Endothelial cell of umbilical vein (primary cell): ENCODE measurements at regions not wholly inside any gene's neighbourhood (a gene's known extent, or its start where the extent isn't known, plus 50 kb on each side); places are given as distances from the start of the nearest gene placed in this dataset.

Source experiments
- BruUV-seq: library from RNA; stranded (reverse); fragments of 400-500 nt; replicated peaks from 2 replicates; lab custom pipeline; 2021; lab: Mats Ljungman, UMichigan
- CTCF ChIA-PET: fragments of 300-600, 350-600 bp; sonication (Branson Sonifier 250); formaldehyde crosslinking; loops from one replicate; lab custom pipeline; 2021; ENCODE audit warnings: antibody characterized with exemption, inconsistent platforms; lab: Charles Lee
- POLR2A ChIA-PET: fragments of 300-600, 350-600 bp; sonication (Branson Sonifier 250); formaldehyde crosslinking; loops from one replicate; lab custom pipeline; 2021; ENCODE audit warnings: antibody characterized with exemption, inconsistent platforms; lab: Charles Lee
- DNase-seq: peaks from one replicate; pipeline ENCODE4 v3.0.0-alpha.2; 2011; ENCODE audit warnings: low read depth, low spot score
- FAIRE-seq: peaks from 2 replicates; lab custom pipeline; 2011; peaks lifted over from hg19 to GRCh38; lab: Jason Lieb, UNC
- H2AFZ ChIP-seq: 2 replicates; pipeline ENCODE4 v1.6.0; 2012; ENCODE audit warnings: low read depth, low read length, control low read depth, inconsistent platforms
- H3K27ac ChIP-seq: 2 replicates; pipeline ENCODE4 v1.5.1; 2011; ENCODE audit warnings: low read depth, mild to moderate bottlenecking, control low read depth, low read length, moderate library complexity; ENCODE audit not compliant: insufficient read depth
- H3K27me3 ChIP-seq, 2 experiments: 2 replicates each; pipeline versions ENCODE4 v1.6.0 to v1.6.1; 2011; ENCODE audit warnings: low read length in 2 of 2, mixed read lengths in 1 of 2; ENCODE audit not compliant: control insufficient read depth in 2 of 2, insufficient read depth in 2 of 2
- H3K36me3 ChIP-seq, 2 experiments: 2 replicates in 1 of 2; 3 replicates in 1 of 2; pipeline ENCODE4 v1.5.1; 2011; ENCODE audit warnings: low read length in 2 of 2, mild to moderate bottlenecking in 1 of 2, moderate library complexity in 1 of 2; ENCODE audit not compliant: control insufficient read depth in 2 of 2, insufficient read depth in 2 of 2; ENCODE audit errors: extremely low read depth in 1 of 2
- H3K4me1 ChIP-seq: 3 replicates; pipeline ENCODE4 v1.5.1; 2011; ENCODE audit warnings: mild to moderate bottlenecking, low read length; ENCODE audit not compliant: control insufficient read depth, insufficient read depth; ENCODE audit errors: extremely low read depth
- H3K4me2 ChIP-seq: 2 replicates; pipeline ENCODE4 v1.6.1; 2011; ENCODE audit warnings: low read length, control low read depth, mixed read lengths; ENCODE audit not compliant: insufficient read depth
- H3K4me3 ChIP-seq, 3 experiments: fragments of 200-600 bp in 1 of 3; sonication (generic), shearing (Covaris generic) in 1 of 3; replicated peaks in 1 of 3; 2 replicates each; pipeline ENCODE4 v1.5.1; 2011 to 2016; ENCODE audit warnings: control low read depth in 3 of 3, low read length in 3 of 3, mild to moderate bottlenecking in 2 of 3, inconsistent platforms in 1 of 3, low read depth in 1 of 3, moderate library complexity in 1 of 3; ENCODE audit not compliant: insufficient read depth in 1 of 3
- H3K79me2 ChIP-seq: 2 replicates; pipeline ENCODE4 v1.6.0; 2012; ENCODE audit warnings: low read length, inconsistent platforms; ENCODE audit not compliant: control insufficient read depth, insufficient read depth
- H3K9ac ChIP-seq: replicated peaks from 2 replicates; pipeline ENCODE3; 2011; ENCODE audit warnings: low read length, control low read depth; ENCODE audit not compliant: insufficient read depth; ENCODE audit errors: extremely low read depth
- H3K9me1 ChIP-seq: replicated peaks from 3 replicates; pipeline ENCODE4 v1.6.0; 2011; ENCODE audit warnings: mild to moderate bottlenecking, low read length; ENCODE audit not compliant: control insufficient read depth, insufficient read depth; ENCODE audit errors: extremely low read depth
- H3K9me3 ChIP-seq: replicated peaks from 2 replicates; pipeline ENCODE4 v1.5.1; 2012; ENCODE audit warnings: low read length, inconsistent platforms; ENCODE audit not compliant: control insufficient read depth, insufficient read depth
- H4K20me1 ChIP-seq: replicated peaks from 2 replicates; pipeline ENCODE3; 2011; ENCODE audit warnings: mild to moderate bottlenecking, low read length; ENCODE audit not compliant: control insufficient read depth, insufficient read depth; ENCODE audit errors: extremely low read depth
- CTCF ChIP-seq, 2 donors: IDR thresholded peaks; 1 replicate in 1 of 2; 2 replicates in 1 of 2; pipeline ENCODE4 v1.5.1; 2011; ENCODE audit warnings: low read length in 2 of 2, mild to moderate bottlenecking in 2 of 2, moderate library complexity in 2 of 2, control low read depth in 1 of 2, inconsistent platforms in 1 of 2, low read depth in 1 of 2; ENCODE audit not compliant: insufficient read depth in 1 of 2; ENCODE audit errors: extremely low read depth in 1 of 2
- EZH2 ChIP-seq: IDR thresholded peaks from 2 replicates; pipeline ENCODE4 v1.6.1; 2012; ENCODE audit warnings: borderline replicate concordance, low read depth, mild to moderate bottlenecking, moderate library complexity, low read length, inconsistent platforms; ENCODE audit not compliant: severe bottlenecking
- FOS ChIP-seq: IDR thresholded peaks from 2 replicates; pipeline ENCODE4 v1.6.1; 2011; ENCODE audit warnings: mild to moderate bottlenecking, low read length, moderate library complexity, borderline replicate concordance; ENCODE audit not compliant: insufficient read depth
- GATA2 ChIP-seq: IDR thresholded peaks from 2 replicates; pipeline ENCODE4 v1.7.0; 2011; ENCODE audit warnings: low read depth, mild to moderate bottlenecking, moderate library complexity, mixed read lengths, low read length; ENCODE audit not compliant: insufficient read length, insufficient read depth
- JUN ChIP-seq: IDR thresholded peaks from 2 replicates; pipeline ENCODE4 v1.6.1; 2011; ENCODE audit warnings: borderline replicate concordance, low read depth; ENCODE audit not compliant: insufficient read length, insufficient read depth
- MAX ChIP-seq: IDR thresholded peaks from 2 replicates; pipeline ENCODE4 v1.6.1; 2011; ENCODE audit not compliant: insufficient read depth, insufficient read length
- MYC ChIP-seq: IDR thresholded peaks from one replicate; pipeline ENCODE4 v1.6.1; 2011; ENCODE audit warnings: mild to moderate bottlenecking, low read depth, low read length
- POLR2A ChIP-seq: IDR thresholded peaks from 2 replicates; pipeline ENCODE4 v1.6.1; 2012; ENCODE audit warnings: low read depth, mild to moderate bottlenecking, control low read depth, low read length
- POLR2AphosphoS5 ChIP-seq: IDR thresholded peaks from 2 replicates; pipeline ENCODE4 v1.6.1; 2012; ENCODE audit warnings: low read depth, mild to moderate bottlenecking, control low read depth, low read length, moderate library complexity; ENCODE audit not compliant: insufficient read depth
- dilution Hi-C: fragments of 300-500 bp; cut with MboI; formaldehyde crosslinking; loops from one replicate; pipeline ENCODE4 v1.15.0; 2019; ENCODE audit warnings: low sequenced_read_pairs; ENCODE audit not compliant: extremely low pct_ligation_motif_present
- intact Hi-C: fragments of 100-400 bp; cut with micrococcal nuclease; formaldehyde crosslinking; loops from one replicate; pipeline ENCODE4 v1.10.0; 2022

- CTCF ChIA-PET, result no interaction called here
- H3K4me2 ChIP-seq, result no peak overlapping the region
- dilution Hi-C loops, result no loop called here
Observed at GRCh38 chr9:38276771-38277439, 115.6 kb upstream of the ALDH1B1 start.

More at GRCh38 chr9:38276771-38277439, 115.6 kb upstream of the ALDH1B1 start:
- no peaks in the 10 kb centered on the region for H3K9me1 ChIP-seq
- H3K36me3 ChIP-seq, result no peaks in the 10 kb centered on the region
- BruUV-seq, result no TSS peak
- no peak overlapping the region for H3K4me3 ChIP-seq
- H3K27ac ChIP-seq, result no peak overlapping the region
- no peak overlapping the region for H3K9ac ChIP-seq
- H3K27me3 ChIP-seq, result peaks cover 4% of the 10 kb centered on the region in 2 experiments
- intact Hi-C loops, result no loop called here
- no peak overlapping the region for H2AFZ ChIP-seq
- DNase-seq (no peak), FAIRE-seq (no peak)
- no peaks in the 10 kb centered on the region for H3K4me1 ChIP-seq
- no peaks in the 10 kb centered on the region for H4K20me1 ChIP-seq
- TF ChIP-seq POLR2AphosphoS5 (no peak), JUN (no peak), MAX (no peak), FOS (no peak), EZH2 (no peak), CTCF (IDR thresholded peaks at IDR 0.05; ENCODE audit: extremely low read depth in 1 of 2, insufficient read depth in 1 of 2, low read depth in 1 of 2, low read length in 2 of 2) (no peak), GATA2 (no peak), POLR2A (no peak), MYC (no peak)
- no peaks in the 10 kb centered on the region for H3K9me3 ChIP-seq
- POLR2A ChIA-PET, result no interaction called here
- H3K79me2 ChIP-seq, result no peaks in the 10 kb centered on the region
